ENCODE measurements at regions not wholly inside any gene's neighbourhood (a gene's known extent, or its start where the extent isn't known, plus 50 kb on each side); places are given as distances from the start of the nearest gene placed in this dataset.
"Not testable (repeated sequence)": the region's sequence is repeated elsewhere in the genome, so short reads cannot be mapped to it uniquely, and the experiment has no call there.

- Mint-ChIP-seq H3K9me3 (peaks cover 0 to 5% of the 10 kb centered on the region in 2 donors), H3K27ac (no peak overlapping the region), H3K36me3 (peaks cover 0 to 15% of the 10 kb centered on the region in 2 donors)
- DNase-seq (ENCODE audit: low spot score in 2 of 2) (no peak), ATAC-seq (no peak)
These were observed 92.1 kb upstream of the GRK3 start for GRCh38 chr22:25472382-25472781.

DNA sequence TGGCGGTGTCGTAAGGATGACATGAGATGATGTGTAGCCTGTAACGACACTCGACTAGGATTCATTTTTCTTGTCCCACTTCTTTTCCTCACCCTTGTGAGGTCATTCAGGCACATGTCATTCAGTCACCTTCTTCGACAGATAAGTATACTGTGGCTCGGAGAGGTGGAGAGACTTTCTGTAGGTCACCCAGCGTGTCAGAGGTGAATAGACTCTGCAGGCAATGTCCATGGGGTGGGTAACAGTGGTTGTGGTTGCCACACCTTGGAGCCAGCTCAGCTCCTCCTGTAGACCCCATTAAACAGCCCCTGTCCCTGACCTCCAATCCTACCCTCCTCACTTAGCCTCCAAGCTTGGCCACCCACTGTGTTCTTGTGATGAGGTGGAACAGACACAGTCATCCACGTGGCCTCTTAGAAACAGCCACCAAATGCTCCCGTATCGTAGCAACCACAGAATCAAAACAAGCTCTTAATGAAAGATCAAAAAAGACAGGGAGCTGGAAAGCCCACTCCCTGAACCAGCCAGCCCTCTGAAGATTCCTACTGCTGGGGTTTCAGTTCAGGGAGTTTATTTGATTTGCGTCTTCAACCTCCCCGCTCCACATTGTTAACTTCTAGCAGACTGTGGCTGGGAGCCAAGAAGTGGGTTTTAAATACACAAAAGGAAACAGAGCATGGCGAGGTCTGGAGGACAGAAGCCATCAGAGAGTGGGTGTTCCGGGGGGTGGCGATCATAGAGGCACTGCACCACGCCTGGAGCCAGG, 89.0 kb upstream of the GRK3 start:
- Mint-ChIP-seq H3K9me3 (peaks cover 0 to 6% of the 10 kb centered on the region in 2 donors), H3K27ac (peak overlapping the region in 1 of 2 donors; percentile 35), H3K36me3 (peaks cover 0 to 25% of the 10 kb centered on the region in 2 donors)
- DNase-seq (ENCODE audit: low spot score in 2 of 2) (no peak), ATAC-seq (peak; percentile 39 to 70)

GRCh38 chr22:25477358-25477757, 87.1 kb upstream of the GRK3 start:
- Mint-ChIP-seq H3K27ac (no peak overlapping the region), H3K36me3 (peaks cover 0 to 45% of the 10 kb centered on the region in 2 donors), H3K9me3 (peaks cover 0 to 8% of the 10 kb centered on the region in 2 donors)
- ATAC-seq (no peak), DNase-seq (ENCODE audit: low spot score in 2 of 2) (no peak)

GRCh38 chr22:25478111-25478510, 86.4 kb upstream of the GRK3 start:
- ATAC-seq (no peak), DNase-seq (ENCODE audit: low spot score in 2 of 2) (no peak)
- H3K9me3 Mint-ChIP-seq: peaks cover 0 to 8% of the 10 kb centered on the region in 2 donors
- peaks cover 0 to 51% of the 10 kb centered on the region in 2 donors for H3K36me3 Mint-ChIP-seq
- H3K27ac Mint-ChIP-seq: no peak overlapping the region

DNA sequence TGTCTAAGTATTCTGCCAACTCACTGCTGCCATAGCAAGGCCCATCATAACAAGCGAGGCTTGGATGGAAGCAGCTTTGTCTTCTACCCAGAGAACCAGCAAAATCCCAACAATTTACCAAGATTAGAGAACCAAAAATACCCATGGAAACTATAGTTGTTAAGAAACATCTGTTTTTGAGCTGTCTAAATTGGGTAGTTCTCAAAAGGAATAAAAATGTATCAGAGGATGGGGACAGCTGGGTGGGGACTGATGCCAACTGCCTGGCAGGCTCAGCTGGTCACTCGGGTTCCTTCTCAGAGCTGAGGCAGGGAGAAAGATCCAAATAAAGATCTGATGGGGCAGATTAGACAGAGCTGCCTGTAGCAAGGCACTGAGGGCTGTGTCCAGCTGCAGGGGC, 85.9 kb upstream of the GRK3 start:
- ATAC-seq (no peak), DNase-seq (ENCODE audit: low spot score in 2 of 2) (no peak)
- no peak overlapping the region for H3K27ac Mint-ChIP-seq
- peaks cover 0 to 51% of the 10 kb centered on the region in 2 donors for H3K36me3 Mint-ChIP-seq
- H3K9me3 Mint-ChIP-seq: peaks cover 0 to 8% of the 10 kb centered on the region in 2 donors

GRCh38 chr22:25480868-25481267, 83.6 kb upstream of the GRK3 start:
- not testable (repeated sequence) for DNase-seq (ENCODE audit: low spot score in 2 of 2); H3K27ac Mint-ChIP-seq
- peaks cover 0 to 64% of the 10 kb centered on the region in 2 donors for H3K36me3 Mint-ChIP-seq

DNA sequence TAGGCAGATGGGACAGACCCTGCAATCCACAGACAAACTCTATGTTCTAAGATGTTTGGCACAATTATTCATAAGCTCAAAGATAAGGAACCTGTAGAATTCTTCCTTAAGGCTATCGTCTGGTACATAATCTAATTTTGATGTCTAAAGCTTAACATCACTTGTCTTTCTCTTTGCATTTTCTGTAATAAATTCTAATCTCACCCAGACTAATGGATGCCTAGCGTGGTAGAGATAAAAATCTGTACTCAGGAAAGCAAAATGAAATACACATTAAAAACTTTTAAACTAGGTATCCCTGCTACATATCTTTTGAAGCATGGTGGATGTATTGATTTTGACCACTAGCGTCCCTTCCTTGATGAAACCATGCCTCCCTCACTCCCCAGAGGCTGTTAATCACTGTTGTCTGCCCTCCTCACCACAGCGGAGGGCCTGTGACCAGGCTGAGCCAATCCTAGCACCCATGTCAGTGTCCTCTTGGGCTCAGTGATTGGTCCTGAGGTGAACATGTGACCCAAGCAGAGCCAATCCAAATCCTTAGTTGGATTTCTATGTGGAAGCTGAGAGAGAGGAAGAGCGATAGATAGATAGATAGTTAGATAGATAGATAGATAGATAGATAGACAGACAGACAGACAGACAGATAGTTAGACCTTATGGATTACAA, 82.2 kb upstream of the GRK3 start:
- ATAC-seq: no peak
- DNase-seq (ENCODE audit: low spot score in 2 of 2): no peak
- peaks cover 0 to 8% of the 10 kb centered on the region in 2 donors for H3K9me3 Mint-ChIP-seq
- peak overlapping the region in 1 of 2 donors; percentile 15 for H3K27ac Mint-ChIP-seq
- peaks cover 0 to 68% of the 10 kb centered on the region in 2 donors for H3K36me3 Mint-ChIP-seq

More at GRCh38 chr22:25480868-25481267, 83.6 kb upstream of the GRK3 start:
- H3K9me3 Mint-ChIP-seq, ATAC-seq: not testable (repeated sequence)

GRCh38 chr22:25482868-25483639, 81.4 kb upstream of the GRK3 start:
- Mint-ChIP-seq H3K9me3 (peaks cover 6 to 10% of the 10 kb centered on the region in 2 donors), H3K27ac (peak overlapping the region in 1 of 2 donors; percentile 9), H3K36me3 (peaks cover 0 to 63% of the 10 kb centered on the region in 2 donors)
- ATAC-seq (no peak), DNase-seq (ENCODE audit: low spot score in 2 of 2) (no peak)

DNA sequence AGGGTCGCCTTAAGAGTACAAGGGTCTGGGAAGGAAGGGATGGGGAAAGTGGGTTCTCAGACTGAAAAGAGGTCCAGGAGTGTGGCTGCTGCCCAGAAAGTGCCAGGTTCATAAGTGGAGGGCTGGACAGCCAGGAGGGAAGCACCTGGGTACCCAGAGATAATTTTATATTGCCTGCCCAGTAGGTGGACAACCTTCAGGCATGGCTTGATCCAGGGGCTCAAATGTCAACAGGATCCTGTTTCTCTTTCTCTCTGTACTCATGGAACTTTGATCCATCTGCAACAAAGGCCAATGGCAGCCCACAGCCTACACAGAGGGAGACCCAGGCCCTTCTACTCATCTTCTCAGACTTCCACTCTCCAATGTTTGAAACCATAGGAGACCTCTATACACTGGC, 80.5 kb upstream of the GRK3 start:
- no peak for DNase-seq (ENCODE audit: low spot score in 2 of 2)
- no peak for ATAC-seq
- Mint-ChIP-seq H3K9me3 (peaks cover 7 to 10% of the 10 kb centered on the region in 2 donors), H3K36me3 (peaks cover 0 to 65% of the 10 kb centered on the region in 2 donors), H3K27ac (peak overlapping the region; percentile 10 to 82)

- peaks cover 7 to 10% of the 10 kb centered on the region in 2 donors for H3K9me3 Mint-ChIP-seq
- ATAC-seq (peak; percentile 68 to 74), DNase-seq (ENCODE audit: low spot score in 2 of 2) (peak; percentile 20 to 72)
- peak overlapping the region; percentile 10 to 82 for H3K27ac Mint-ChIP-seq
- H3K36me3 Mint-ChIP-seq: peaks cover 0 to 70% of the 10 kb centered on the region in 2 donors
These were observed 79.8 kb upstream of the GRK3 start for GRCh38 chr22:25484521-25485315.

GRCh38 chr22:25485626-25486545, 78.6 kb upstream of the GRK3 start:
- peaks cover 0 to 69% of the 10 kb centered on the region in 2 donors for H3K36me3 Mint-ChIP-seq
- DNase-seq (ENCODE audit: low spot score in 2 of 2) (peak in 1 of 2 donors; percentile 29), ATAC-seq (peak; percentile 36 to 79)
- peaks cover 6 to 7% of the 10 kb centered on the region in 2 donors for H3K9me3 Mint-ChIP-seq
- peak overlapping the region; percentile 69 to 80 for H3K27ac Mint-ChIP-seq

DNA sequence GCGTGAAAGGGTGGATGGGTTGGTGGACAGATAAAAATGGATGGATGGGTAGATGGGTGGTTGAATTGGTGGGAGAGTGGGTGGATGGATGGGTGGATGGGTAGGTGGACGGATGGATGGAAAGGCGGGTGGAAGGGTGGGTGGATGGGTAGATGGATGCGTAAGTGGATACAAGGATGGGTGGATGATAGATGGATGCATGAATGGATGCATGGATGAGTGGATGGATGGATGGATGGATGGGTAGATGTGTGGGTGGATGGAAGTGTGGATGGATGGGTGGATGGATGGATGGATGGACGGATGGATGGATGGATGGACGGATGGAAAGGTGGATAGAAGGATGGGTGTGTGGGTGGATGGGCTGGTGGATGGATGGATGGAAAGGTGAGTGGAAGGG, 77.0 kb upstream of the GRK3 start:
- peaks cover 0 to 53% of the 10 kb centered on the region in 2 donors for H3K36me3 Mint-ChIP-seq
- peaks cover 6 to 7% of the 10 kb centered on the region in 2 donors for H3K9me3 Mint-ChIP-seq
- peak overlapping the region in 1 of 2 donors; percentile 10 for H3K27ac Mint-ChIP-seq
- ATAC-seq (no peak), DNase-seq (ENCODE audit: low spot score in 2 of 2) (no peak)

DNA sequence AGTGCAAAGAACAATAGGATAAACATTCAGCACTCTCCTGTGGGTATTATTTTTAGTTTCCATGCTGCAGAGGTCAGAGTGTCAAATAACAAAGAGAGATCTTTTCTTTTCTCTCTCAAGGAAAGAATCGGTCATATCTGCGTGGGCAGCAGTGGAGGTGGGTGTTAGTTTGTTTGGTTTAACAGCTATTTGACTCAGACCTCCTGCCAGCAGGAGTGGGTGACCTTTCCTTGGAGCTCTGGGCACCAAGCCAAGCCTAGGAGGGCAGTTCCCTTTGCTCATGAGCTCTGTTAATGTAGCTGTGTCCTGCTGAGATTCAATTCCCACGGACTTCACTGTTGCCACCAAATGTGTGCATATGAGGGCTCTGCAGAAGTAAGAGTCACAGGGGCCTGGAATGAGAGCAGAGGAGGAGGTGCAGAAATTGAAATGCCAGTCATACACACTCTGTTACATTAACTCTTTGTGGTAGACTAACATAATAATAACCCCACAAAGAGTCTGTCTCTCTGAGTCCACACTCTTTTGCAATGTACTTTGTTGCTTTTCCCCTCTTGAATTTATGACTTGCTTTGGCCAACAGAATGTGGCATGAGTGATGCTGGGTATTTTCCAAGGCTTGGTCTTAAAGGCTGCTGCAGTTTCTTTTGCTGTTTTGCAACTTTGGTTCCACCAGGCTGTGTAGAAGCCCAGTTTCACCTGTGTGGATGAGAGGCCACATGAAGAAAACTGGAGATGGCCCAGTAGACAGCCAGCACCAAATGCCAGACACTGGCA, 76.0 kb upstream of the GRK3 start:
- ATAC-seq (peak; percentile 45 to 46), DNase-seq (ENCODE audit: low spot score in 2 of 2) (peak; percentile 42 to 60)
- Mint-ChIP-seq H3K27ac (peak overlapping the region in 1 of 2 donors; percentile 10), H3K36me3 (peaks cover 0 to 47% of the 10 kb centered on the region in 2 donors), H3K9me3 (peaks cover 6 to 7% of the 10 kb centered on the region in 2 donors)

- H3K9me3 Mint-ChIP-seq: peaks cover 6 to 7% of the 10 kb centered on the region in 2 donors
- ATAC-seq: no peak
- DNase-seq (ENCODE audit: low spot score in 2 of 2): no peak
- H3K36me3 Mint-ChIP-seq: peaks cover 0 to 44% of the 10 kb centered on the region in 2 donors
- H3K27ac Mint-ChIP-seq: no peak overlapping the region
These were observed 74.5 kb upstream of the GRK3 start for GRCh38 chr22:25489947-25490346.
